ENCODE measurements at regions not wholly inside any gene's neighbourhood (a gene's known extent, or its start where the extent isn't known, plus 50 kb on each side); places are given as distances from the start of the nearest gene placed in this dataset.

DNA sequence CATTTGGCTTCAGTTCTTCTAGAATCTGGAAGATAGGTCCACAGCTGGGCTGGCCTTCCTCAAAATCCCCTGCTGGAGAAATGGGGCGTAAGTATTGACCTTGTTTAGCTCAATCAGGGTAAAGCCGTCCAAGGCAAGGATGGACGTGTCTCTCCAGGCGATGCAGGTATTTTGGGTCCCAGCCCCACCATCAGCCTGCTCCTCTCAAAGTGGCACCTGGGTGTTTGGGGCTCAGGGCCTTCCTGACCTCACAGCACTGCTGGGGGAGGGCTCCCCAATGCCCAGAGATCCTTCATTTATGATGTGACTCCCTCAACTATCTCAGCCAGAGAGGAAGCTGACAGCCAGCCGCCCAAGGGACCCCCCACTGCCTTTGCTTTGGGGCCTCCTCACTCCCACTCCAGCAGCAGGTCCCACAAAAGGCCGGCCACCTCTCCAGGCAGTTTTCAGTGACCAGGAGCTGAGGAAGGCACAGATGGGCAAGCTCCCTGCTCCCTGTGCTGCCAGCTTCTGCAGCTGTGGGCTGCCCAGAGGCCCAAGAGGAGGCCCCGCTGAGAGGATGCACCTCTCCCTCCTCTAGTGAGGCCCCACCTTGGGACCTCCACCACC is 140.0 kb upstream of the TCERG1L start:
- 93% methylated on average over 6 of the region's 7 CpGs for WGBS
- Histone ChIP-seq H3K27me3 (peaks cover 29% of the 10 kb centered on the region), H3K4me1 (no peaks in the 10 kb centered on the region), H3K9me3 (no peaks in the 10 kb centered on the region), H3K36me3 (no peaks in the 10 kb centered on the region), H3K27ac (no peak overlapping the region), H3K4me3 (no peak overlapping the region)
- TF ChIP-seq EP300 (IDR thresholded peaks at IDR 0.05) (no peak), POLR2A (IDR thresholded peaks at IDR 0.05) (no peak), POLR2AphosphoS5 (IDR thresholded peaks at IDR 0.05) (no peak)
- TF ChIP-seq, protein P1, sequence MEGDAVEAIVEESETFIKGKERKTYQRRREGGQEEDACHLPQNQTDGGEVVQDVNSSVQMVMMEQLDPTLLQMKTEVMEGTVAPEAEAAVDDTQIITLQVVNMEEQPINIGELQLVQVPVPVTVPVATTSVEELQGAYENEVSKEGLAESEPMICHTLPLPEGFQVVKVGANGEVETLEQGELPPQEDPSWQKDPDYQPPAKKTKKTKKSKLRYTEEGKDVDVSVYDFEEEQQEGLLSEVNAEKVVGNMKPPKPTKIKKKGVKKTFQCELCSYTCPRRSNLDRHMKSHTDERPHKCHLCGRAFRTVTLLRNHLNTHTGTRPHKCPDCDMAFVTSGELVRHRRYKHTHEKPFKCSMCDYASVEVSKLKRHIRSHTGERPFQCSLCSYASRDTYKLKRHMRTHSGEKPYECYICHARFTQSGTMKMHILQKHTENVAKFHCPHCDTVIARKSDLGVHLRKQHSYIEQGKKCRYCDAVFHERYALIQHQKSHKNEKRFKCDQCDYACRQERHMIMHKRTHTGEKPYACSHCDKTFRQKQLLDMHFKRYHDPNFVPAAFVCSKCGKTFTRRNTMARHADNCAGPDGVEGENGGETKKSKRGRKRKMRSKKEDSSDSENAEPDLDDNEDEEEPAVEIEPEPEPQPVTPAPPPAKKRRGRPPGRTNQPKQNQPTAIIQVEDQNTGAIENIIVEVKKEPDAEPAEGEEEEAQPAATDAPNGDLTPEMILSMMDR (IDR thresholded peaks at IDR 0.05), result no peak
- DNase-seq (ENCODE audit: low spot score in 2 of 2), result peak in 1 of 2 donors; percentile 67

DNA sequence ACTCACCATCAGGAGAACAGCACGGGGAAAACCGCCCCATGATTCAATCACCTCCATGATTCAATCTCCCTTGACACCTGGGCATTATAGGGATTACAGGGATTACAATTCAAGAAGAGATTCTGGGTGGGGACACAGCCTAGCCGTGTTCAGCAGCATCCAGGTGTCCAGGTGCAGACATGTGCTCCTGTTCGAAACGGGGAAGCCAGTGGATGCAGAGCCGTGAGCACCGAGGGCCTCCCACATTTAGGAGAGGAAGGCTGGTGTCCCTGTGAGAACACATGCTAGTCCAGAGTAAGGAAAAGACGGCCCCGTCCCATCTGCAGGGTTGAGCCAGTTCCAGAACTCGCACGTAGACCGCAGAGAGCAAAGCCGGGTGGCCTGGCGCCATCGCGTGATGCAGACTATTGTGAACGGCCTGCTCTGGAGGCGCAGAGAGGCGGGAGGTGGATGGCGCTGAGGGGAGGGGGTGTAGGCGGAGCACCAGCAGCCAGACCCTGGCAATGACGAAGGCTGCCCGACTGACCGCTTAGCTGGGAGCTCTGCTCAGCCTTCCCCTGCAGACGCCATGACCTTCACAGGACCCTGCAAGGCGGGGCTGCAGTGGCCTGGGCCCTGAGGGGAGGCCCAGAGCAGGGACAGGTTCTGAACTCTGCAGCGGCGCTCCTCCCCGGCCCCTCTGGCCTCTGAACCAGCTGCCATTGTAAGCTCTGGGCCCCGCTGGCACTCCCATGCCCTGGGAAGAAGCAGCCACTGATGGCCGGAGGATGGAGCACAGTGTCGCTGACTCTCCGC is 141.6 kb upstream of the TCERG1L start:
- 56% methylated on average over 27 of the region's 33 CpGs for WGBS
- no peak overlapping the region for H3K27ac ChIP-seq
- TF ChIP-seq POLR2A (IDR thresholded peaks at IDR 0.05), result no peak
- TF ChIP-seq, protein P1 (IDR thresholded peaks at IDR 0.05), result no peak
- TF ChIP-seq POLR2AphosphoS5 (IDR thresholded peaks at IDR 0.05), result no peak
- TF ChIP-seq EP300 (IDR thresholded peaks at IDR 0.05), result no peak
- H3K9me3 ChIP-seq, result no peaks in the 10 kb centered on the region
- peaks cover 35% of the 10 kb centered on the region for H3K27me3 ChIP-seq
- H3K4me3 ChIP-seq, result peak overlapping the region; percentile 26
- DNase-seq (ENCODE audit: low spot score in 2 of 2), result peak in 1 of 2 donors; percentile 78
- no peaks in the 10 kb centered on the region for H3K36me3 ChIP-seq
- no peaks in the 10 kb centered on the region for H3K4me1 ChIP-seq

GRCh38 chr10:131453721-131454634 is 142.5 kb upstream of the TCERG1L start:
- Histone ChIP-seq H3K4me3 (peak overlapping the region; percentile 26), H3K4me1 (no peaks in the 10 kb centered on the region), H3K27ac (no peak overlapping the region), H3K9me3 (no peaks in the 10 kb centered on the region), H3K27me3 (peaks cover 35% of the 10 kb centered on the region), H3K36me3 (no peaks in the 10 kb centered on the region)
- peak in 1 of 2 donors; percentile 89 for DNase-seq (ENCODE audit: low spot score in 2 of 2)
- TF ChIP-seq, protein P1 (IDR thresholded peaks at IDR 0.05), result peak; percentile 63 to 88
- no peak for TF ChIP-seq EP300 (IDR thresholded peaks at IDR 0.05)
- TF ChIP-seq POLR2AphosphoS5 (IDR thresholded peaks at IDR 0.05), result no peak
- TF ChIP-seq POLR2A (IDR thresholded peaks at IDR 0.05), result no peak
- 14% methylated on average over 27 of the region's 32 CpGs for WGBS

GRCh38 chr10:131456411-131456810 is 144.9 kb upstream of the TCERG1L start:
- H3K27me3 ChIP-seq, result peaks cover 38% of the 10 kb centered on the region
- no peak for TF ChIP-seq POLR2A (IDR thresholded peaks at IDR 0.05)
- TF ChIP-seq, protein P1 (IDR thresholded peaks at IDR 0.05), result no peak
- no peak for TF ChIP-seq POLR2AphosphoS5 (IDR thresholded peaks at IDR 0.05)
- no peak for TF ChIP-seq EP300 (IDR thresholded peaks at IDR 0.05)
- WGBS, result 42% methylated on average over 11 of the region's 11 CpGs

More at GRCh38 chr10:131456411-131456810, 144.9 kb upstream of the TCERG1L start:
- H3K27ac ChIP-seq, result no peak overlapping the region
- H3K4me1 ChIP-seq, result no peaks in the 10 kb centered on the region
- H3K9me3 ChIP-seq, result no peaks in the 10 kb centered on the region
- H3K36me3 ChIP-seq, result no peaks in the 10 kb centered on the region
- DNase-seq (ENCODE audit: low spot score in 2 of 2), result peak in 1 of 2 donors; percentile 21
- H3K4me3 ChIP-seq, result no peak overlapping the region

Measured in suprapubic skin (tissue), 4 donors.